Stomach (tissue), 8 donors: ENCODE measurements at regions not wholly inside any gene's neighbourhood (a gene's known extent, or its start where the extent isn't known, plus 50 kb on each side); places are given as distances from the start of the nearest gene placed in this dataset.

Experiments
- DNase-seq, 2 donors: peaks; one replicate each; pipeline versions ENCODE4 v3.0.0 to v3.0.0-alpha.2; 2013 to 2019
- H3K27ac ChIP-seq, 5 donors: fragments of 200-600 bp in 4 of 5; sonication (generic) in 4 of 5; one replicate each; pipeline ENCODE4 v1.5.1; 2013 to 2019; ENCODE audit warnings: mild to moderate bottlenecking in 1 of 5, moderate library complexity in 1 of 5
- H3K27me3 ChIP-seq, 3 donors: fragments of 200-600 bp; sonication (generic); one replicate each; pipeline ENCODE4 v1.5.1; 2017 to 2019; ENCODE audit warnings: mixed run types in 1 of 3
- H3K36me3 ChIP-seq, 4 donors: fragments of 200-600 bp; sonication (generic); 1 replicate in 3 of 4; 2 replicates in 1 of 4; pipeline ENCODE4 v1.5.1; 2016 to 2019
- H3K4me1 ChIP-seq, 4 donors: fragments of 200-600 bp; sonication (generic); one replicate each; pipeline ENCODE4 v1.5.1; 2016 to 2019
- H3K4me3 ChIP-seq, 4 donors: fragments of 200-600 bp; sonication (generic) in 3 of 4; one replicate each; pipeline ENCODE4 v1.5.1; 2016 to 2019; ENCODE audit warnings: mild to moderate bottlenecking in 1 of 4
- H3K9me3 ChIP-seq, 4 donors: fragments of 200-600 bp; sonication (generic); one replicate each; pipeline ENCODE4 v1.5.1; 2016 to 2019
- CTCF ChIP-seq, 7 experiments: fragments of 450-650 bp in 4 of 7; fragments of 200-600 bp in 3 of 7; sonication (generic) in 3 of 7; IDR thresholded peaks; one replicate each; pipeline ENCODE4 v1.5.1; 2016 to 2019; ENCODE audit warnings: antibody characterized with exemption in 7 of 7, control low read depth in 2 of 7, mild to moderate bottlenecking in 1 of 7
- EP300 ChIP-seq: sonication (generic); formaldehyde crosslinking; IDR thresholded peaks from one replicate; pipeline ENCODE4 v1.6.1; 2017; ENCODE audit warnings: antibody characterized with exemption
- POLR2A ChIP-seq, 4 donors: fragments of 450-650 bp; IDR thresholded peaks; one replicate each; pipeline ENCODE4 v1.6.1; 2016; ENCODE audit warnings: antibody characterized with exemption in 4 of 4, control low read depth in 2 of 4, mild to moderate bottlenecking in 1 of 4, moderate library complexity in 1 of 4
- POLR2AphosphoS5 ChIP-seq, 3 donors: sonication (generic); formaldehyde crosslinking; IDR thresholded peaks; one replicate each; pipeline ENCODE4 v1.6.1; 2016; ENCODE audit warnings: antibody characterized with exemption in 3 of 3
- WGBS, 5 donors: extraction: QIAGEN DNeasy Blood & Tissue Kit in 3 of 5; methylation state at CpG; one replicate each; pipeline versions ENCODE4 v1.1.5 to v1.1.7; 2013 to 2018; 5-methylcytosine and 5-hydroxymethylcytosine counted together
- intact Hi-C: fragments of 100-400 bp; cut with DNase I; formaldehyde crosslinking; loops from one replicate; pipeline ENCODE4 v1.15.1; 2023; ENCODE audit warnings: low total_unique reads
- donor health status: healthy with polysubstance abuse.
- donor health status: Bipolar disorder and iron deficiency.
- donor health status: healthy.

GRCh38 chr16:55012793-55013192, 82.1 kb downstream of the IRX5 start:
- Histone ChIP-seq H3K4me3 (no peak overlapping the region), H3K4me1 (no peaks in the 10 kb centered on the region), H3K27ac (no peak overlapping the region), H3K36me3 (no peaks in the 10 kb centered on the region), H3K9me3 (no peaks in the 10 kb centered on the region), H3K27me3 (no peaks in the 10 kb centered on the region)
- DNase-seq, result no peak
- 89 to 96% (median 91%) methylated on average over 6 of the region's 6 CpGs for WGBS, 5 donors
- intact Hi-C loops, result no loop called here
- TF ChIP-seq POLR2A (IDR thresholded peaks at IDR 0.05) (no peak), EP300 (no peak), CTCF (IDR thresholded peaks at IDR 0.05) (no peak), POLR2AphosphoS5 (IDR thresholded peaks at IDR 0.05) (no peak)

- intact Hi-C loops, result no loop called here
- 89 to 93% (median 92%) methylated on average over 4 of the region's 4 CpGs for WGBS, 5 donors
- H3K4me1 ChIP-seq, result no peaks in the 10 kb centered on the region
- H3K36me3 ChIP-seq, result no peaks in the 10 kb centered on the region
- H3K9me3 ChIP-seq, result no peaks in the 10 kb centered on the region
- H3K27ac ChIP-seq, result no peak overlapping the region
- no peaks in the 10 kb centered on the region for H3K27me3 ChIP-seq
- TF ChIP-seq EP300 (no peak), POLR2AphosphoS5 (IDR thresholded peaks at IDR 0.05) (no peak), CTCF (IDR thresholded peaks at IDR 0.05) (no peak), POLR2A (IDR thresholded peaks at IDR 0.05) (no peak)
- DNase-seq, result no peak
- H3K4me3 ChIP-seq, result no peak overlapping the region
Observed at GRCh38 chr16:55014022-55014421, 83.4 kb downstream of the IRX5 start.

GRCh38 chr16:55015181-55015913, 84.7 kb downstream of the IRX5 start:
- Histone ChIP-seq H3K27ac (no peak overlapping the region), H3K9me3 (no peaks in the 10 kb centered on the region), H3K4me3 (no peak overlapping the region), H3K27me3 (no peaks in the 10 kb centered on the region), H3K4me1 (no peaks in the 10 kb centered on the region), H3K36me3 (no peaks in the 10 kb centered on the region)
- intact Hi-C loops, result no loop called here
- TF ChIP-seq POLR2A (IDR thresholded peaks at IDR 0.05) (no peak), EP300 (no peak), POLR2AphosphoS5 (IDR thresholded peaks at IDR 0.05) (no peak), CTCF (IDR thresholded peaks at IDR 0.05) (no peak)
- WGBS, 5 donors, result 68 to 81% (median 75%) methylated on average over 10 of the region's 10 CpGs
- no peak for DNase-seq

GRCh38 chr16:55016515-55016914, 85.8 kb downstream of the IRX5 start:
- WGBS, 5 donors, result 65 to 80% (median 76%) methylated on average over 8 to 9 of the region's 9 CpGs
- no peaks in the 10 kb centered on the region for H3K36me3 ChIP-seq
- no peak overlapping the region for H3K4me3 ChIP-seq
- TF ChIP-seq CTCF (IDR thresholded peaks at IDR 0.05) (no peak), POLR2A (IDR thresholded peaks at IDR 0.05) (no peak), POLR2AphosphoS5 (IDR thresholded peaks at IDR 0.05) (no peak), EP300 (no peak)
- peaks cover 0 to 4% (median 0%) of the 10 kb centered on the region in 3 donors for H3K27me3 ChIP-seq
- peaks cover 0 to 9% (median 6%) of the 10 kb centered on the region in 4 donors for H3K9me3 ChIP-seq
- H3K27ac ChIP-seq, result no peak overlapping the region
- intact Hi-C loops, result no loop called here
- DNase-seq, result no peak
- H3K4me1 ChIP-seq, result no peaks in the 10 kb centered on the region
